ENCODE measurements at regions not wholly inside any gene's neighbourhood (a gene's known extent, or its start where the extent isn't known, plus 50 kb on each side); places are given as distances from the start of the nearest gene placed in this dataset.

DNA sequence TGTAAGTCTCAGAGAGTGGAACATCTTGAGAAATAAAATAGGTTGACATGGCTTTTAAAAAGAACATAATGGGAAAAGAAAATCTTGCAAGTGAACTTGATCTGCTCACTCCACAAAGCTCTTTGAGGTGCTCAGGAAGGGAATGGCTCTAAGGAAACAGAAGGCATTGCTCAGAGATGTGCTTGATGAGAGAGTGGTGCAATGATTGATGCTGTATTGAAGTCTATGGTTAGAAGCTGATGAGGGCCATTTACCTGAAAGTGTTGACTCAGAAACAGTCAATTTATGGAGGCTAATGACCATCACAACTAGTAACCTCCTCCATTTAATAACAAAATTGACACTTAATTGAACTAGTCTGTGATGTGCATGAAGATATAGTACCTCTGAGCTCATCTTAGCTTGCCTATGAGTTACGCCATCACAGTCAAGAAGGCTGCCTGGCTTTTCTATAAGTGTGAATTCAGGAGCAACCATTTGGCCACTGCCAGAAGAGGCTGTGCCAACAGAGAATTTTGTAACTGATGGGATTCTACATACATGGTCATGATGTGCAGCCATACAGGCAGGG, 639.1 kb downstream of the JRKL start:
- Histone ChIP-seq H2AFZ (ENCODE audit: control insufficient read depth, low read length) (no peak overlapping the region), H3K36me3 (ENCODE audit: control insufficient read depth in 2 of 2, extremely low read depth in 1 of 2, insufficient read depth in 2 of 2, low read length in 2 of 2) (no peaks in the 10 kb centered on the region), H4K20me1 (ENCODE audit: control insufficient read depth, extremely low read depth, insufficient read depth, low read length) (no peaks in the 10 kb centered on the region), H3K4me3 (ENCODE audit: control insufficient read depth in 2 of 3, extremely low read depth in 1 of 3, insufficient read depth in 2 of 3, low read depth in 1 of 3, low read length in 3 of 3) (no peak overlapping the region), H3K27me3 (ENCODE audit: control insufficient read depth, extremely low read depth, insufficient read depth, low read length) (no peaks in the 10 kb centered on the region), H3K9me3 (ENCODE audit: control insufficient read depth, low read depth, low read length) (no peaks in the 10 kb centered on the region), H3K9me1 (ENCODE audit: control insufficient read depth, extremely low read depth, insufficient read depth, low read length) (no peaks in the 10 kb centered on the region), H3K9ac (ENCODE audit: control insufficient read depth, extremely low read depth, insufficient read depth, low read length) (no peak overlapping the region), H3K4me1 (ENCODE audit: control insufficient read depth, extremely low read depth, insufficient read depth, low read length) (no peaks in the 10 kb centered on the region), H3K27ac (ENCODE audit: control insufficient read depth, insufficient read depth, low read length) (no peak overlapping the region), H3K4me2 (ENCODE audit: control insufficient read depth, extremely low read depth, insufficient read depth, low read depth, low read length) (no peak overlapping the region), H3K79me2 (ENCODE audit: control insufficient read depth, insufficient read depth, low read length) (no peaks in the 10 kb centered on the region)
- FAIRE-seq (no peak), DNase-seq (ENCODE audit: low read depth, low spot score) (no peak)
- dilution Hi-C loops (cut with MboI; ENCODE audit: extremely low pct_ligation_motif_present, low sequenced_read_pairs), result no loop called here
- TF ChIP-seq EZH2 (IDR thresholded peaks at IDR 0.05; ENCODE audit: low read length), result no peak
- TF ChIP-seq, protein P1, sequence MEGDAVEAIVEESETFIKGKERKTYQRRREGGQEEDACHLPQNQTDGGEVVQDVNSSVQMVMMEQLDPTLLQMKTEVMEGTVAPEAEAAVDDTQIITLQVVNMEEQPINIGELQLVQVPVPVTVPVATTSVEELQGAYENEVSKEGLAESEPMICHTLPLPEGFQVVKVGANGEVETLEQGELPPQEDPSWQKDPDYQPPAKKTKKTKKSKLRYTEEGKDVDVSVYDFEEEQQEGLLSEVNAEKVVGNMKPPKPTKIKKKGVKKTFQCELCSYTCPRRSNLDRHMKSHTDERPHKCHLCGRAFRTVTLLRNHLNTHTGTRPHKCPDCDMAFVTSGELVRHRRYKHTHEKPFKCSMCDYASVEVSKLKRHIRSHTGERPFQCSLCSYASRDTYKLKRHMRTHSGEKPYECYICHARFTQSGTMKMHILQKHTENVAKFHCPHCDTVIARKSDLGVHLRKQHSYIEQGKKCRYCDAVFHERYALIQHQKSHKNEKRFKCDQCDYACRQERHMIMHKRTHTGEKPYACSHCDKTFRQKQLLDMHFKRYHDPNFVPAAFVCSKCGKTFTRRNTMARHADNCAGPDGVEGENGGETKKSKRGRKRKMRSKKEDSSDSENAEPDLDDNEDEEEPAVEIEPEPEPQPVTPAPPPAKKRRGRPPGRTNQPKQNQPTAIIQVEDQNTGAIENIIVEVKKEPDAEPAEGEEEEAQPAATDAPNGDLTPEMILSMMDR (optimal IDR thresholded peaks at IDR 0.05 in 1 of 3, IDR thresholded peaks at IDR 0.05 in 1 of 3, conservative IDR thresholded peaks at IDR 0.05 in 1 of 3; ENCODE audit: extremely low read depth in 1 of 3, insufficient read depth in 2 of 3, low read length in 3 of 3), result no peak

DNA sequence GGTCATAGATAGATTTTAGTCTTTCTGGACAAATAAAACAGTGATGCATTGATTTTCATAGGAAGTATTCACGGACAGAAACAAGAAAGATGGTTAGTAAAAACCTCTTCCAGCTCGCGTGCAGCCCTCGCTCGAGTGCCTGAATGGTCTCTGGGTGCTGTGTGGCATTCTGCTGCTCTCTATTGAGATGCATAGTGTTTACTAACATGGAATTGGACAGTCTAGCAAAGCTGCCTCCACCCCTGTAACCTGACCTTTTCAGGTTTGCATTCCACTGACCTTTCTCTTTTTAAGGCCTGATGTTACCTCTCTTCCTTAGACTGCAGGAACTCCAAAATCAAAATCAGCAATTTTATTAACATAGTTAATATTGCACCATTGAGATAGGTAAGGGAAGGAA, 643.4 kb downstream of the JRKL start:
- no peak for FAIRE-seq

More for the DNA sequence above, 643.4 kb downstream of the JRKL start:
- no peaks in the 10 kb centered on the region for H3K27me3 ChIP-seq (ENCODE audit: control insufficient read depth, extremely low read depth, insufficient read depth, low read length)
- H3K4me1 ChIP-seq (ENCODE audit: control insufficient read depth, extremely low read depth, insufficient read depth, low read length), result no peaks in the 10 kb centered on the region
- H3K27ac ChIP-seq (ENCODE audit: control insufficient read depth, insufficient read depth, low read length), result no peak overlapping the region
- TF ChIP-seq, protein P1 (optimal IDR thresholded peaks at IDR 0.05 in 1 of 3, IDR thresholded peaks at IDR 0.05 in 1 of 3, conservative IDR thresholded peaks at IDR 0.05 in 1 of 3; ENCODE audit: extremely low read depth in 1 of 3, insufficient read depth in 2 of 3, low read length in 3 of 3), result no peak
- TF ChIP-seq EZH2 (IDR thresholded peaks at IDR 0.05; ENCODE audit: low read length), result no peak
- no peak overlapping the region for H3K4me2 ChIP-seq (ENCODE audit: control insufficient read depth, extremely low read depth, insufficient read depth, low read depth, low read length)
- dilution Hi-C loops (cut with MboI; ENCODE audit: extremely low pct_ligation_motif_present, low sequenced_read_pairs), result no loop called here
- no peak overlapping the region for H3K4me3 ChIP-seq (ENCODE audit: control insufficient read depth in 2 of 3, extremely low read depth in 1 of 3, insufficient read depth in 2 of 3, low read depth in 1 of 3, low read length in 3 of 3)
- H3K36me3 ChIP-seq (ENCODE audit: control insufficient read depth in 2 of 2, extremely low read depth in 1 of 2, insufficient read depth in 2 of 2, low read length in 2 of 2), result no peaks in the 10 kb centered on the region
- H3K79me2 ChIP-seq (ENCODE audit: control insufficient read depth, insufficient read depth, low read length), result no peaks in the 10 kb centered on the region
- no peak for DNase-seq (ENCODE audit: low read depth, low spot score)
- H3K9me3 ChIP-seq (ENCODE audit: control insufficient read depth, low read depth, low read length), result no peaks in the 10 kb centered on the region
- H3K9ac ChIP-seq (ENCODE audit: control insufficient read depth, extremely low read depth, insufficient read depth, low read length), result no peak overlapping the region
- H2AFZ ChIP-seq (ENCODE audit: control insufficient read depth, low read length), result no peak overlapping the region
- no peaks in the 10 kb centered on the region for H3K9me1 ChIP-seq (ENCODE audit: control insufficient read depth, extremely low read depth, insufficient read depth, low read length)
- no peaks in the 10 kb centered on the region for H4K20me1 ChIP-seq (ENCODE audit: control insufficient read depth, extremely low read depth, insufficient read depth, low read length)
